CD4-positive, alpha-beta T cell treated with Interleukin-4 for 4 hours (primary cell): ENCODE measurements at regions not wholly inside any gene's neighbourhood (a gene's known extent, or its start where the extent isn't known, plus 50 kb on each side); places are given as distances from the start of the nearest gene placed in this dataset.
A peak's percentile ranks its signal among the peaks of the same experiment; 100 is the strongest.

ENCODE experiments used
- DNase-seq: peaks from one replicate; pipeline ENCODE4 v3.0.0-alpha.2; 2020

- no peak for DNase-seq
These were observed 230.0 kb upstream of the CTNNB1 start for GRCh38 chr3:40969341-40969740.

- no peak for DNase-seq
These were observed 229.4 kb upstream of the CTNNB1 start for GRCh38 chr3:40969756-40970466.

GRCh38 chr3:40971191-40972168, 227.8 kb upstream of the CTNNB1 start:
- peak; percentile 29 for DNase-seq

GRCh38 chr3:40972350-40972749, 227.0 kb upstream of the CTNNB1 start:
- no peak for DNase-seq

- DNase-seq = no peak
These were observed 226.2 kb upstream of the CTNNB1 start for GRCh38 chr3:40973141-40973540.

GRCh38 chr3:40975711-40976121, 223.6 kb upstream of the CTNNB1 start:
- no peak for DNase-seq

GRCh38 chr3:40976241-40976640, 223.1 kb upstream of the CTNNB1 start:
- DNase-seq = no peak

- DNase-seq = no peak
These were observed 220.9 kb upstream of the CTNNB1 start for GRCh38 chr3:40978442-40978841.

GRCh38 chr3:40979962-40980361, 219.3 kb upstream of the CTNNB1 start:
- DNase-seq = no peak

GRCh38 chr3:40980467-40980866, 218.8 kb upstream of the CTNNB1 start:
- DNase-seq = no peak

GRCh38 chr3:40985195-40985594, 214.1 kb upstream of the CTNNB1 start:
- DNase-seq = no peak

GRCh38 chr3:40988468-40988867, 210.8 kb upstream of the CTNNB1 start:
- no peak for DNase-seq

- no peak for DNase-seq
These were observed 209.9 kb upstream of the CTNNB1 start for GRCh38 chr3:40989141-40990061.

GRCh38 chr3:40990062-40990456, 209.2 kb upstream of the CTNNB1 start:
- no peak for DNase-seq

GRCh38 chr3:40992023-40992422, 207.3 kb upstream of the CTNNB1 start:
- DNase-seq = no peak

GRCh38 chr3:40994611-40995010, 204.7 kb upstream of the CTNNB1 start:
- DNase-seq = no peak

GRCh38 chr3:40995271-40995670, 204.0 kb upstream of the CTNNB1 start:
- DNase-seq = no peak

GRCh38 chr3:40996382-40996781, 202.9 kb upstream of the CTNNB1 start:
- DNase-seq = no peak

- no peak for DNase-seq
These were observed 202.2 kb upstream of the CTNNB1 start for GRCh38 chr3:40996827-40997710.

- DNase-seq = no peak
These were observed 201.4 kb upstream of the CTNNB1 start for GRCh38 chr3:40997711-40998519.

GRCh38 chr3:40999682-41000081, 199.6 kb upstream of the CTNNB1 start:
- no peak for DNase-seq
